HG03064 (cell line): ENCODE measurements at regions not wholly inside any gene's neighbourhood (a gene's known extent, or its start where the extent isn't known, plus 50 kb on each side); places are given as distances from the start of the nearest gene placed in this dataset.

Experiments
- ATAC-seq: cut with Tn5 transposase; IDR thresholded peaks from one replicate; pipeline ENCODE4 v1.9.1; 2021; ENCODE audit warnings: low read depth; ENCODE audit not compliant: unreplicated experiment

- ATAC-seq, result peak; percentile 69
Observed at GRCh38 chr9:89234205-89235067, 55.8 kb upstream of the SHC3 start.

GRCh38 chr9:89236955-89237573, 58.4 kb upstream of the SHC3 start:
- no peak for ATAC-seq

- no peak for ATAC-seq
Observed at GRCh38 chr9:89238424-89238823, 59.8 kb upstream of the SHC3 start.

GRCh38 chr9:89243296-89244061, 64.9 kb upstream of the SHC3 start:
- no peak for ATAC-seq

GRCh38 chr9:89246840-89247239, 64.2 kb upstream of the CKS2 start:
- no peak for ATAC-seq

GRCh38 chr9:89247431-89248353, 63.3 kb upstream of the CKS2 start:
- ATAC-seq, result no peak

GRCh38 chr9:89249001-89249400, 62.0 kb upstream of the CKS2 start:
- ATAC-seq, result no peak

- no peak for ATAC-seq
Observed at GRCh38 chr9:89252651-89253267, 58.2 kb upstream of the CKS2 start.

GRCh38 chr9:89254058-89254772, 56.8 kb upstream of the CKS2 start:
- ATAC-seq, result no peak

GRCh38 chr9:89254773-89255125, 56.2 kb upstream of the CKS2 start:
- ATAC-seq, result no peak

GRCh38 chr9:89256225-89256624, 54.8 kb upstream of the CKS2 start:
- no peak for ATAC-seq

GRCh38 chr9:89256642-89257041, 54.4 kb upstream of the CKS2 start:
- ATAC-seq, result no peak

GRCh38 chr9:89260525-89260924, 50.5 kb upstream of the CKS2 start:
- ATAC-seq, result no peak
